BLaER1 (cell line): ENCODE measurements at regions not wholly inside any gene's neighbourhood (a gene's known extent, or its start where the extent isn't known, plus 50 kb on each side); places are given as distances from the start of the nearest gene placed in this dataset.

Experiments
- H3K27ac ChIP-seq: shearing (Covaris generic); formaldehyde crosslinking; 2 replicates; pipeline ENCODE4 v1.8.1; 2022
- H3K27me3 ChIP-seq: shearing (Covaris generic); formaldehyde crosslinking; 2 replicates; pipeline ENCODE4 v1.8.1; 2022
- H3K36me3 ChIP-seq: shearing (Covaris generic); formaldehyde crosslinking; 2 replicates; pipeline ENCODE4 v1.8.1; 2022
- H3K4me1 ChIP-seq: shearing (Covaris generic); formaldehyde crosslinking; 2 replicates; pipeline ENCODE4 v1.8.1; 2022
- H3K4me2 ChIP-seq: shearing (Covaris generic); formaldehyde crosslinking; 2 replicates; pipeline ENCODE4 v1.8.1; 2022
- H3K4me3 ChIP-seq: shearing (Covaris generic); formaldehyde crosslinking; 2 replicates; pipeline ENCODE4 v1.8.1; 2022
- H3K9ac ChIP-seq: shearing (Covaris generic); formaldehyde crosslinking; 2 replicates; pipeline ENCODE4 v1.8.1; 2022
- H3K9me3 ChIP-seq: shearing (Covaris generic); formaldehyde crosslinking; 2 replicates; pipeline ENCODE4 v1.8.1; 2022
- H4K20me1 ChIP-seq: shearing (Covaris generic); formaldehyde crosslinking; 2 replicates; pipeline ENCODE4 v1.8.1; 2022
- Cebpa-rat ChIP-seq: shearing (Covaris generic); IDR thresholded peaks from 2 replicates; pipeline ENCODE4 v1.8.1; 2022

DNA sequence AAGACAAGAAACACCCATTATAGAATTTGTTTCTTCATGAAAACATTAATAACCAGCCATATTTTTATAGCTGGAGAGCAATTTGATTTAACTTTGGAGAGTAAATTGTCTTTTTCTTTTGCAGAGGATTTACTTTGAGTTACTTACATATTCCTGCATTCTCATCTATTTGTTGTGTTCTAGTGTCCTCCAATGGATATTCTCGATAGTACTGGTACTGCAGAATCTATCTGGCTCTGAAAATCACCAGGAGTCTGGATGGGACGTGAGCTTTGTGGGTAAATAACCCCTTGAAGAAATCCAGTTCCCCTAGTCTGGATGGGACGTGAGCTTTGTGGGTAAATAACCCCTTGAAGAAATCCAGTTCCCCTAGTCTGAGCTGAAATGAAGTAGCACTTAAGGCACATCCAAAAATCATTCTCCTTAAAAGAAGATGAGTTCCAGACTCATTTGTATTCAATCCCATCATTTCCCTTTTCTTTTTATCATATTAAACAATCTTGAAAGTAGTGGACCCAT is 294.1 kb upstream of the UBE2E2 start:
- H3K9me3 ChIP-seq = no peaks in the 10 kb centered on the region
- no peak for TF ChIP-seq Cebpa-rat
- no peaks in the 10 kb centered on the region for H4K20me1 ChIP-seq
- H3K27ac ChIP-seq = no peak overlapping the region
- no peak overlapping the region for H3K9ac ChIP-seq
- H3K4me3 ChIP-seq = no peak overlapping the region
- no peak overlapping the region for H3K4me2 ChIP-seq
- no peaks in the 10 kb centered on the region for H3K27me3 ChIP-seq
- no peaks in the 10 kb centered on the region for H3K4me1 ChIP-seq
- H3K36me3 ChIP-seq = no peaks in the 10 kb centered on the region

DNA sequence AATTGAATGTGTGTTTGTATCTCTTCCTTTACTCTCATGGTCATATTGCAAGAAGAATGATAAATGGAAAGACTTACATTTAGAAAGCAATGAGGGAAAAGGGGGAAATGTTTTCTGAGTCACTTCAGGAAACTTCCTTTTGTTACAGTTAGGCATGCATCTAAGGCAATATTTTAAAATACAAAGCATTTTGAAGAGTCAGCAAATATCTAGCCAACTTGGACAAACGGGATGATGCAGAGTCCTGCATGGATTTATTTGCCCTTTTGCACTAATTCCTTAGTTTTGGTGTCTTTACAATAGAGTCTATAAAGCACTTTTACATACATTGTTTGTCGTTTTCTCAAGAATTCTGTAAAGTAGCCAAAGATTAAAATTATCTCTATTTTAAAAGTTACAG is 286.2 kb upstream of the UBE2E2 start:
- no peak overlapping the region for H3K9ac ChIP-seq
- H3K4me1 ChIP-seq = no peaks in the 10 kb centered on the region
- H3K4me3 ChIP-seq = no peak overlapping the region
- no peak overlapping the region for H3K4me2 ChIP-seq
- no peaks in the 10 kb centered on the region for H3K9me3 ChIP-seq
- H3K36me3 ChIP-seq = no peaks in the 10 kb centered on the region
- TF ChIP-seq Cebpa-rat = no peak
- H3K27ac ChIP-seq = no peak overlapping the region
- H3K27me3 ChIP-seq = no peaks in the 10 kb centered on the region
- H4K20me1 ChIP-seq = no peaks in the 10 kb centered on the region

DNA sequence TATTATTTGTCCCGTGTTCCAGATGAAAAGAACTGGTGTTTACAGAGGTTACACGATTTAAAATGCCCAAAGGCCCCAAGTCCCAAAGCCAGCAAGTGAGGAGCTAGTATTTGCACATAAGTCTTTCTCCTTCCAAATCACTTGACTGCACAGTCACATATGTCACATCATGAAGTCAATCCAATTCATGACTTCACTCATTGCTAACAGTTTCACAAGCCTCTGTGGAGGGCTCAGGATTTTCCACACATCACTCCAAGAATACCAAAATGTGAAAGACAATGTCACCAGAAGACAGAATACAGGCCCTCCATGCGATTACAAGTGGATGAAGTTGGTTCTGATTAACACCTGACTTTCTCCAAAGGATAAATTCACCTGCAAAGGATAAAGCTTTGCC is 283.1 kb upstream of the UBE2E2 start:
- H3K9me3 ChIP-seq = no peaks in the 10 kb centered on the region
- H3K27me3 ChIP-seq = no peaks in the 10 kb centered on the region
- no peak overlapping the region for H3K4me3 ChIP-seq
- H3K9ac ChIP-seq = no peak overlapping the region
- no peak overlapping the region for H3K27ac ChIP-seq
- H3K36me3 ChIP-seq = no peaks in the 10 kb centered on the region
- H3K4me2 ChIP-seq = no peak overlapping the region
- H4K20me1 ChIP-seq = no peaks in the 10 kb centered on the region
- TF ChIP-seq Cebpa-rat = no peak
- no peaks in the 10 kb centered on the region for H3K4me1 ChIP-seq

DNA sequence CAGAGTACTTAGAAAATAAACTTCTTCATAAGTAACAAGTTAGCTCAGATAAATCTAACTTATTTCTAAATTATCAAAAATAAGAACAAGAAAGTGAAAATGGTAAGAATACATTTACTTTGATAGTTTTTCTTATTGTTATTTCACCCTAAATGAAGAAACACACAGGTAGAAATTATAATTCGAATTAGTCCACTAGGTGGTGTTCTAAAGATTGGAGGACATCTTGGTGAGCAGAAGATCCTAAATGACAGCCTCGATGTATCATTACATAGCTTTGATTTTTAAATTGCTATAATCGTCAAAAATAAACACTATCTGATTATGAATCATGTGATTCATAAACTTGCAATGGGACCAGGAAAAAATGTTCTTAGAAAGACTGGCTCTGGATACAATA is 280.8 kb upstream of the UBE2E2 start:
- no peak overlapping the region for H3K9ac ChIP-seq
- H3K4me1 ChIP-seq = no peaks in the 10 kb centered on the region
- H3K27ac ChIP-seq = no peak overlapping the region
- no peaks in the 10 kb centered on the region for H4K20me1 ChIP-seq
- H3K27me3 ChIP-seq = no peaks in the 10 kb centered on the region
- H3K4me2 ChIP-seq = no peak overlapping the region
- no peak for TF ChIP-seq Cebpa-rat
- H3K4me3 ChIP-seq = no peak overlapping the region
- no peaks in the 10 kb centered on the region for H3K9me3 ChIP-seq
- no peaks in the 10 kb centered on the region for H3K36me3 ChIP-seq

DNA sequence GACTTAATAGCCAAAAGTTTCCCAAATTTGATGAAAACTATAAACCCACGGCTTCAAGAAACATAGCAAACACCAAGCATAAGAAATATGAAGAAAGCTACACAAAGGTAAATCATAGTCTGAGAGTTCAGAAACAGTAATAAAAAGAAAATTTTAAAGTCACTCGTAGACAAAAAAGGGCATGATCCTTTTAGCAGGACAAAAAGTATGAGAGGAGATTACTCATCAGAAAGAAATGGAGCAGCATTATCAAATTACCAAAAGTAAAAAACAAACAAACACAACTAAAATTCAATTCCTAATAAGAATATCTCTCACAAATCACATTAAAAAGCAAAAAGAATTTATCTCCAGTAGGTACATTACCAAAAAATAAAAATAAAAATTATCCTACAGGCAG is 279.4 kb upstream of the UBE2E2 start:
- Histone ChIP-seq H3K9ac (no peak overlapping the region), H3K27me3 (no peaks in the 10 kb centered on the region), H3K27ac (no peak overlapping the region), H3K4me3 (no peak overlapping the region), H4K20me1 (no peaks in the 10 kb centered on the region), H3K4me1 (no peaks in the 10 kb centered on the region), H3K36me3 (no peaks in the 10 kb centered on the region), H3K4me2 (no peak overlapping the region), H3K9me3 (no peaks in the 10 kb centered on the region)
- TF ChIP-seq Cebpa-rat = no peak

DNA sequence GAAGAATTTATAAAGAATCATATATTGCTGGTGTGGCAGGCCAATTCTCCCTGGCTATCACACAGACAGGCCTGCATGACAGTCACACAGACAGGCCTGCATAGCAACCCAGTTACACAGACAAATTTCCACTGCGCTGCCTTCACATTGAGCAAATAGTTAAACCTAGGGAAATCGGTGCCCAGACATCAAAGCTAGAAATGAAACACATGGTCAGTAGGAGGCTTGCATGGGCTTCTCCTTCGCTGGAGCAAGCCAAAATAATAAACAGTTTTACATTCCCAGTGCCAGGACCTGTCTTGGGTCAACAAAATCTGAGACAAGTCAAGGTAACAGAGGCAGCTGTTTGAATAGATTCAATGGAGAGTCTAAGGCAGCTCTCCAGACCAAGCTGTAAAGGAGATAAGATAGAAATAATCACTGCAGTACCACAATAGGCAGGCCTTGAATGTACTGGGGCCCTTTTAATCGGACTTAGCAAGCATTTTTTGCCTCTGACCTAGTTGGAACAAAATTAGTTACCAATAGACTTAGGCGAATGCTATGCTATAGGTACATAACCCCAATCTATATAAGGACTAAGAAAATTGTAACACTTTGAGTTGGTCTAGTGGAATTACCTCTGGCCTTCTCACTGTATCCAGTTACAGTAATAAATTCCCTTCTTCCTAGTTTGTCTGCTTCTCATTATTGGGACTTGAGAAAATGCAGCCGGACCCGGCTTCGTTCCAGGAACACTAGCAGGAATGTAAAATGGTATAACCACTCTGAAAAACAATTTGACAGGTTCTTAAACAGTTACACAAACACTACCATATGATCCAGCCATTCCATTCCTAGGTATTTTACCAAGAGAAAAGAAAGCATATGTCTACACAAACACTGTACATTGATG is 274.7 kb upstream of the UBE2E2 start:
- H3K9me3 ChIP-seq = no peaks in the 10 kb centered on the region
- H3K27ac ChIP-seq = no peak overlapping the region
- no peak for TF ChIP-seq Cebpa-rat
- H3K4me3 ChIP-seq = no peak overlapping the region
- no peaks in the 10 kb centered on the region for H3K36me3 ChIP-seq
- no peak overlapping the region for H3K9ac ChIP-seq
- no peaks in the 10 kb centered on the region for H4K20me1 ChIP-seq
- H3K4me1 ChIP-seq = no peaks in the 10 kb centered on the region
- H3K27me3 ChIP-seq = no peaks in the 10 kb centered on the region
- H3K4me2 ChIP-seq = no peak overlapping the region

DNA sequence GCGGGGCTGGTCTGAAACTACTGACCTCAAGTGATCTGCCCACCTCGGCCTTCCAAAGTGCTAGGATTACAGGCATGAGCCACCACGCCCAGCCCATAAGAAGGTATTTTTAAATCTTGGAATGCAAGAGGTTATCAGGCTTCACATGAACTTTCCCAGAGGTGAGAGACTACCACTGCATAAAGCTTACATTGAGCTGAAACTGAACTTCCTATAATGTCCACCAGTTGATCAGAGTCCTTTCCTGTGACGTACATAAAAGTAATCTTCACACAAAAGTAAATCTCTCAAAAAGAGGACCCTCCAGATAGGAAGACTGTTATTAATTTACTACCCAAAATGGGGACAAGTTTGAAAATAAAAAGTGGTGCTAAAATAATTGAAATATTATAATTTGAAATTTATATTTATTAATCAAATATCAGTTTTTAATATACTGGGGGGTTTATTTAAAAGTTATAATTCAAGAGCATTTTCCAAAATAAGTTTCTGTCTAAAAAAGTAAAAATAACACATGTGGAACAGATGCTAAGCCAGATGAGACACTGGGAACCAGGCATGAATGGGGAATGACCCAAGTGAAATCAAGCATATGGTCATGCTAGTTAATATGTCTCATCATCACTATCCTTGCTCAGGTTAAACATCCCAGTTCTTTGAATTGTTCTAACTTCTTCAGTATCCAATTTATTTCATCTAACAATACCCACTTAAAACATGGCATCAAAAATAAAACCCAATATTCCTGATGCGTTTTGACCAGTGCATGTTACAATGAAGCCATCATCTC is 269.9 kb upstream of the UBE2E2 start:
- no peaks in the 10 kb centered on the region for H3K36me3 ChIP-seq
- H3K4me1 ChIP-seq = no peaks in the 10 kb centered on the region
- H4K20me1 ChIP-seq = no peaks in the 10 kb centered on the region
- no peak for TF ChIP-seq Cebpa-rat
- H3K9ac ChIP-seq = no peak overlapping the region
- no peaks in the 10 kb centered on the region for H3K9me3 ChIP-seq
- no peak overlapping the region for H3K4me3 ChIP-seq
- no peak overlapping the region for H3K4me2 ChIP-seq
- H3K27ac ChIP-seq = no peak overlapping the region
- no peaks in the 10 kb centered on the region for H3K27me3 ChIP-seq

DNA sequence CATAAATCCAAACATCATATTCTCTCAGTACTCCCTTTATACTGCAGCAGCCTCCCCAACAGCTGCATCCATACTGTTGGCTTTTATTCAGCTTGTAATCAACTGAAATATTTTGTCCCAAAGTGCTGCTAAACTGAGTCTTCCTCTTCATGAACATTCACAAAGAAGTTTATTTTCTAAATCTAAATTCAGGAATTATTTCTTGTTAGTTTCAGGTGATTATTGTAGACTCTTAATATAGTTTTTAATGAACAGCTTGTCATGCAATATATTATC is 269.3 kb upstream of the UBE2E2 start:
- no peak overlapping the region for H3K27ac ChIP-seq
- H3K4me1 ChIP-seq = no peaks in the 10 kb centered on the region
- no peak for TF ChIP-seq Cebpa-rat
- no peaks in the 10 kb centered on the region for H3K27me3 ChIP-seq
- no peak overlapping the region for H3K9ac ChIP-seq
- H3K4me2 ChIP-seq = no peak overlapping the region
- no peaks in the 10 kb centered on the region for H4K20me1 ChIP-seq
- no peak overlapping the region for H3K4me3 ChIP-seq
- no peaks in the 10 kb centered on the region for H3K36me3 ChIP-seq
- no peaks in the 10 kb centered on the region for H3K9me3 ChIP-seq

DNA sequence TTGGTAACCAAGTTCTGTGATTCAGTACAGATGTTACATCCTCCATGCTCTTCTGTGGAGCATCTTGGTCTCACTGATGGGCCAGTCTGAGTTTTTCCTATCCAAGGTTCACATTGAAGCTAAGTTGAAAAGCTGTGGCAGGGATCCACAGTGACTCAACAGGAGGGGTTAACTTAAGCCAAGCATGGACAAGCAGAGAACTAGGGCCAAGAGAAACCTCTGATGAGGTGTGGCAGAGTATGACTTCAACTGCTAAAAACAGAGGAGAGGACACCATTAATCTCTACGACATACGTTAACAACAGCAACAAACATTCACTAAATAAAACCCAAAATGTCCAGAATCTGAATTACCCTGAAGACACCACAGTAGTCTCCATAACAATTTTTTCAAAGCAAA is 268.1 kb upstream of the UBE2E2 start:
- Histone ChIP-seq H3K4me1 (no peaks in the 10 kb centered on the region), H3K27me3 (no peaks in the 10 kb centered on the region), H3K27ac (no peak overlapping the region), H3K36me3 (no peaks in the 10 kb centered on the region), H3K4me2 (no peak overlapping the region), H3K4me3 (no peak overlapping the region), H4K20me1 (no peaks in the 10 kb centered on the region), H3K9ac (no peak overlapping the region), H3K9me3 (no peaks in the 10 kb centered on the region)
- no peak for TF ChIP-seq Cebpa-rat

DNA sequence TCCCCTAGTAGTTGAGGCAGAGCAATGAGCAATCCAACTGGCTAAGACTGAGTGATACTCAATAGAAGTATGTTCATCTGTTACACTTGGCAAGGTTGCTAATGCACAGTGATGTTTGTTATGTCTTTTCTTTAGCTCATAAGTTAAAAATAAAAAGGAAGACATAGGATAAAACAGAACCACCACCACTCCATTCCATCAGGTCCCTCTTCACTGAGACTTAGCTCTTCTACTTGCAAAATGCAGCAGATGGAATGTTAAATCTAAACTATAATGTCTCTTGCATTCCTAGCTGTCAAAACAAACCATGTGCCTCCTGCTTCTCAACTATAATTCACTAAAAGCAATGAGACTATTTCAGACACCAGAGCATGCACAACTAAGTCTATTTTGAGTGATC is 265.6 kb upstream of the UBE2E2 start:
- no peak overlapping the region for H3K4me2 ChIP-seq
- H4K20me1 ChIP-seq = no peaks in the 10 kb centered on the region
- H3K9me3 ChIP-seq = no peaks in the 10 kb centered on the region
- H3K36me3 ChIP-seq = no peaks in the 10 kb centered on the region
- no peaks in the 10 kb centered on the region for H3K27me3 ChIP-seq
- no peaks in the 10 kb centered on the region for H3K4me1 ChIP-seq
- H3K4me3 ChIP-seq = no peak overlapping the region
- H3K9ac ChIP-seq = no peak overlapping the region
- TF ChIP-seq Cebpa-rat = no peak
- no peak overlapping the region for H3K27ac ChIP-seq
